ENCODE measurements at regions not wholly inside any gene's neighbourhood (a gene's known extent, or its start where the extent isn't known, plus 50 kb on each side); places are given as distances from the start of the nearest gene placed in this dataset.
"Not testable (repeated sequence)": the region's sequence is repeated elsewhere in the genome, so short reads cannot be mapped to it uniquely, and the experiment has no call there.

- DNase-seq (ENCODE audit: low read depth in 1 of 2, low spot score in 1 of 2): no peak
Measured at GRCh38 chr6:951399-952181, 258.7 kb upstream of the EXOC2 start.

GRCh38 chr6:947235-947934, 254.4 kb upstream of the EXOC2 start:
- no peak for DNase-seq (ENCODE audit: low read depth in 1 of 2, low spot score in 1 of 2)

DNA sequence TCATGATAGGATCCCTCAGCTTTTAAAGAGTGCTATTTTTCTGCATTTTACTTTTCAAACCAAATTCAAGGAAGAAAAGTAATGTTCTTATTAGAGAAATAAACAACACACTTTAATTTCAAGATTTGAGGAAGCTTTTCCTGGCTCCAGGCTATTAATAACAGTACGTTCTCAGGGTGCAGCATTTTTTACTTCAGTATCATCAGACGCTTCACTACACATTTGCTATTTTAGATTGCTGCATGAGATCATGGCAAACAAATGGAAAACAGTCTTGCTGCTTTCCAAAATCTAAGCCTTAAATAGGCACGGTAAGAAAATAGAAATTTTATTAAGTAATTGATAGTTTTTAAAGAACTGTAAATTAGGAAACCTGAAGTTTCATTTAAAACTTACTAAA, 253.6 kb upstream of the EXOC2 start:
- no peak for DNase-seq (ENCODE audit: low read depth in 1 of 2, low spot score in 1 of 2)

DNA sequence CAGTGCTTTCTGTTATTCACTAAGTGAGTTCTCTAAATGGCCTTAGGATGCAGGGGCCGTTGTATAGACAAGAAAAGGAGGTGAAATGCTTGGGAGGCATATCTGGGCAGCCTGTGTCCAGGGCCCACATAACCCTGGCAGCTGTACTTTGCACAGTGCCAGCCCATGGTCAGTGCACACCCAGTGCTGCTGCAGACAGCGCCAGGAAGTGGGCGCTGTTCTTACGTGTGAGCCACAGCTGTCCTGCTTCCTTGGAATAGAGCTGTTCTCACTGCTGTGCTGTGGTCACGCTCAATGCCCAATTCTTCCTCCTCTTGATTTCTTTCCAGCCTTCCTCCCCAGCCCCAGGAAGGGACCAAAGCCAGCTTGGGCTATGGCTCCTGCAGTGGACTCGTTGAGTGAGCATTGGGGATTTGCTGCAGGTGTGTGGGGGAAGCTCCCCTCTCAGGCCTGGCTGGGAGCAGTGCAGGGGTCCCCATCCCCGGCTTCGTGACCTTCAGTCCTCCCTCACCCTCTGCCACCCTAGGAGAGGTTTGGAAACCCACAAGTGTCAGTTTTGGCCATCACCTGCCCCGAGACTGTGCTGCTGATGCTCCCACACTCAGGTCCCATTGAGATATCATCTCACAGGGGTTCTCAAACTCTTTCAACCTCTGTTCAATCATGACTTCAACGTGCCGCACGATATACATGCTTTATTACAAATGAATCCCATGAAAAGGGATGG, 246.8 kb upstream of the EXOC2 start:
- DNase-seq (ENCODE audit: low read depth in 1 of 2, low spot score in 1 of 2): no peak

DNA sequence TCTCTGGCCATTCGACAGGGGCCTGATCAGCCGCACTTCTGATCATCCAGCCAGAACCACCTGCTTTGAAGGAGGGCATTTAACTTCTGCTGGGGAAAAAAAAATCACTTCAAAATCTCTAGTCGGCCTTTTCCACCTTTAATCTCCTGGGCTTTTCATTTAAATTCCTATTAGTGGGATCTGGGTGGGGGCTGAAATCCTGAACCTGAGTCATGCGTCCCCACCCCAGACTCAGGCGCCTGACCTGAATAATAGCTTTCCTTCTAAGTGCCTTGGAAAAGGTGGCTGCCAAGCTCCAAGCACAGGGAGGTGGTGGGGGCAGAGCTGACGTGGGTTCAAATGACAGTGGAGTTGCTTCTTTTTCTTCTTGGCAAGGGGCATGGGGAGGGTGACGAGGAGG, 246.0 kb upstream of the EXOC2 start:
- DNase-seq (ENCODE audit: low read depth in 1 of 2, low spot score in 1 of 2): no peak

GRCh38 chr6:938271-938905, 245.4 kb upstream of the EXOC2 start:
- DNase-seq (ENCODE audit: low read depth in 1 of 2, low spot score in 1 of 2): no peak

DNA sequence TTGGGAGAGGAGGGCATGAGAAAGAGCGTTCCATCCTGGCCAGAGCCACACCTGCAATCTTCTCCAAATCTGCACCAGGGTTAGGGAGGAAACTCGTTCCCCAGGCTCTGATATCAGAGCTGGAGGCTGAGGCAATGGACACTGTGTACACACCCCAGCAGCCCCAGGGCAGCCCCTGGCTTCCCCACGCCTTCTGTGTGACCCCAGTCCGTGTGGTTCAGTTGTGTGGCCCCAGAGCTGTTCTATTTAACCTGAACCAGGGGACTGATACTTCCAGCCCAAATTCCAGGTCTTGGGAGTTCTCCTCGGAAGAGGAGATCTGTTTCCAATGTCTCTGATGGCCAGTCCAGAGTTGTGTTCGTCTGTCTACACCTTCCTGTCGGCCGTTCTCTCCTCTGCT, 242.6 kb upstream of the EXOC2 start:
- no peak for DNase-seq (ENCODE audit: low read depth in 1 of 2, low spot score in 1 of 2)

DNA sequence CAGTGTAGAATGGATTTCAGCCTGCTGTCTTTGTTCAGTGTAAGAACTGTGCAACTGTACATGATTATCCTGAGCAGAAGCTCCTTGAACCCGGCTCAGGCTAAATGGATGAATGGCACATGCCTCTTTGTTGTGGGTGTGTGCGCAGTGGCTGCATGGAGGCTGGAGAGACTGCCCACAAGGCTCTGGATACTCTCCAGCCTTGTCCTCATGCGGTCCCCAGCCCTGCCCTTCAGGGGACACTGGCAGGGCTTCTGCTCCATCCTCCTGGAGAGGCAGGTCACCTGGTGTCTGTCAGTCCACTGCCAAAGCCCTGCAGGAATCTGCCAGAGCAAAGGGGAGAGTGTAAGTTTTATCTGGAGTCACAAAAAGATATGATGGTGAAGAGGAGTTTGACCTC, 241.7 kb upstream of the EXOC2 start:
- DNase-seq (ENCODE audit: low read depth in 1 of 2, low spot score in 1 of 2): no peak

- not testable (repeated sequence) for DNase-seq (ENCODE audit: low read depth in 1 of 2, low spot score in 1 of 2)
Measured at GRCh38 chr6:931919-932318, 239.0 kb upstream of the EXOC2 start.

DNA sequence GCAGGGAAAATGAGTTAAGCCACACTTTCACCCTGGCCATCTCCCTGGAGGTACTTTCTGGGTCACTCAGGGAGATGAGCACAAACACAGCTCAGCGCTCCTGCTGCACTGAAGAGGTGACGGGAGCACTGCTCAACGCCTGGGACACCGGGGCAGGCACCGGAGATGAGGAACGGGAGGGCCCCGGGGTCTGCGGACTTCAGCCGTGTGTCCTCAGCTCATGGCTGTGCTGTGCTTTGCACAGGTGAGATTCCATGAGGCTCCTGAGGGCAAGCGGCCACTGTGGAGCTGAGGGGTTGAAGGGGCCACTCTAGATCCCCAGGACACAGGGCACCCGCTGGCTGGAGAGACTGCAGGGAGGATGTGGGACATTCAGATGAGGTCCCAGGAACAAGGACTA, 234.2 kb upstream of the EXOC2 start:
- DNase-seq (ENCODE audit: low read depth in 1 of 2, low spot score in 1 of 2): no peak

DNA sequence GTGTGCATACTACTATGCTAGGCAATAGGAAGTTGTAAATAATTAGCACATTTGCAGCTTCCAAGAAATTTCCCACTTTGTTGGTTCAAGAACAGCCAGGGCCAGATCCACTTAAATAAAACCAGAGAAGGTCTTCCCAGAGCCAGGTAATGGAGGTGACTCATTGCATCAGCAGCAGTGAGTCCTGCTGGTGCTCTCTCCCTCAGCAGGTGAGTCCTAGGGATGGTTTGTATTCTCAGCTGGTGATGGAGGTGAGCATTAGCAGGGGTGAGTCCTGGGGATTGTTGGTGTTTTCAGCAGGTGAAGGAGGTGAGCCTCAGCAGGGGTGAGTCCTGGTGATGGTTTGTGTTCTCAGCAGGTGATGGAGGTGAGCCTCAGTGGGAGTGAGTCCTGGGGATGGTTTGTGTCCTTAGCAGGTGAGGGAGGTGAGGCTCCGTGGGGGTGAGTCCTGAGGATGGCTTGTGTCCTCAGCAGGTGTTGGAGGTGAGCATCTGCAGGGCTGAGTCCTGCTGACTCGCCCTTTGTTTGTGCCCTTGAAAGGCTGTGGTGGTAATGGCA, 232.8 kb upstream of the EXOC2 start:
- no peak for DNase-seq (ENCODE audit: low read depth in 1 of 2, low spot score in 1 of 2)

GRCh38 chr6:924661-925060, 231.7 kb upstream of the EXOC2 start:
- DNase-seq (ENCODE audit: low read depth in 1 of 2, low spot score in 1 of 2): no peak

DNA sequence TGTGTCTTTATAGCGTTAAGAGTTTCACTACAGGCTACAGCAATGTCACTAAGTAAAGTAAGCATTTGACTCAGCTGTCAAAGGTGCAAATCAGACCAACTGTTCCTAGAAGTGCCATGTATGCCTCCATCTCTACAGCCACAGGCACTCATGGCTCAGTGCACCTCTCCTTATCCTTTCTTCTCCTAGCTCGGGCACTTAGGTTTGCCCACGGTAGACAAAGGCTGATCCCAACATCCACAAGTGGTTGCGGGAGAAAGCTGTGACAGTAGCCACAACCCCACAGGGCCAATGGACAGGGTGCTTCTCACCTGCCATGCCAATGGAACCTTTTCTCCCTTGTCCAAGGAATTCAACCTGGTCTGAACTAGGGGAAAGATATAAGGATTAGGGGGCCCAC, 228.5 kb upstream of the EXOC2 start:
- DNase-seq (ENCODE audit: low read depth in 1 of 2, low spot score in 1 of 2): no peak

- DNase-seq (ENCODE audit: low read depth in 1 of 2, low spot score in 1 of 2): no peak
Measured at GRCh38 chr6:920512-920911, 227.6 kb upstream of the EXOC2 start.

DNA sequence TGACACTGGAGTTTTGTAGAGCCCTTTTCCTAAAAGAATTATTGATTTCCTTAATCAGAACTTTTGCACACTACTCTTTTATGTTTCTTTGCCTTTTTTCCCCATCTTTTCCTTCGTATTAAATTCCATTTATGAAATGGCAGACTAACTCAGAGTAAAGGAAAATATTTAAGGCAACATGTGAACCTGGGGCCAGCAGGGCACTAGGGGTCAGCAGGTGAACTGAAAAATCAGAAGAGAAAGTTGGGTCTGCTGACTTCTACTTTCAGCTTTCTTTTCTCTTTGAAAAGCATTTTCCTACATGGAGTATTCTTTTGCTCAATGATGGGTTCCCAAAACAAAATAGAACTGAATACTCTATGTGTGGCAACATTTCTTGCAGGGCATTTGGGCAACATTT, 226.6 kb upstream of the EXOC2 start:
- DNase-seq (ENCODE audit: low read depth in 1 of 2, low spot score in 1 of 2): no peak

GRCh38 chr6:917939-918338, 225.0 kb upstream of the EXOC2 start:
- DNase-seq (ENCODE audit: low read depth in 1 of 2, low spot score in 1 of 2): no peak

DNA sequence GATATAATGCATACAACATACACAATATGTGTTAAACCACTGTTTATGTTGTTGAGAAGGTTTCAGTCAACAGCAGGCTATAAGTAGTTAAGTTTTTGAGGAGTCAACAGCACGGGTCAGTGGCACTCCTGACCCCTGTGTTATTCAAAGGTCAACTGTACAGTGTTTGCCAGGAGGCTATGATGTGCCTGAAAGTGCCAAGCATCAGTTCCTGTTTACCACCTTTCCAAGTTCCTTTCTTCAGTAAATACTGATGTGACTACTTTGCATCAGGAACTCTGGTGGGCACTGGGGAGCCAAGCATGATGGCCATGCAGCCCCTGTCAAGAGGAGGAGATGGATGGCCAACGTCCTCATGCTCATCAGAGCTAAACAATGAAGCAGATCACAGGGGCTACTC, 224.4 kb upstream of the EXOC2 start:
- DNase-seq (ENCODE audit: low read depth in 1 of 2, low spot score in 1 of 2): no peak

GRCh38 chr6:916131-916530, 223.2 kb upstream of the EXOC2 start:
- no peak for DNase-seq (ENCODE audit: low read depth in 1 of 2, low spot score in 1 of 2)

DNA sequence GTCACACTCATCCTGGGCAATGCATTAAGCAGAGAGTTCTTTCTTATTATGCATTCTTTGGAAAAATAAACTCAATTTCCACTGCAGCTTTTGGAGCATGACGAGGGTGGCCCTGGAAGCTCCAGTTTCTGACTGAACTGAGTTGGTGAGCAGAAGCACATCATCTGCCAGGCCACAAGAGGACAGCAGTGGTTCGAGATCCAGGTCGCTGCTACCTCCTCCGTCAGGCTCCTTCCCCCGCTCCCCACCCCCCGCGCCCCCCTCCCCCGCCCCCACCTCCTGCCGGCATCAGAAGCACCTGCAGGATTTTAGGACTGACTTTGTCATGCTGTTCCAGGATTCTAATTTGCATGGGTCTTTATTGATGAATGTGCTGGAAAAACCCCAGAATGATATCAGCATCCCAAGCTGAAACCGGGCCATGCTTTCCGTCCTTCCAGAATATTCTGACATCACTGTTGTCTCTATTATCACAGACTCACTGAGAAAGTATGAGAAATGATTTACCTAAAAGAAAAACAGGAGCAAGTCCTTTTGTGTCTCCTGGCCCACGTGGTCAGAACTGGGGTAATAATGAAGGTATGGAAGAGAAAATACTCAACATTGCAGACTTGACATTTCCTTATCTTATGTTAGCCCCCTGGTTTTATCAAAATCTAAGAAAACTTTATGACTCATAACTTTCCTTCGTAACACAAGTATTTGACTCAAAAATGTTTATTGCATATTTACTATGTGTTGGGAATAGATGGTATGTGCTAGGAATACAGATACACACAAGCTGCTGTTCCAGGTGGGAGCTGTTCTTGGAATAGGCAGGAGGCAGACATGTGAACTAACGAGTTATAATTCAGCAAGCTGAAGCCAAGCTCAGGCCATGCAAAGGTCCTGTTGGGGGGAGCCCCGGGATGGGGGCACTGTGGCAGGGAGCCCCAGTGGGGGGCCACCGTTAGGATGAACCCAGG, 220.2 kb upstream of the EXOC2 start:
- no peak for DNase-seq (ENCODE audit: low read depth in 1 of 2, low spot score in 1 of 2)

- DNase-seq (ENCODE audit: low read depth in 1 of 2, low spot score in 1 of 2): no peak
Measured at GRCh38 chr6:907928-908327, 215.0 kb upstream of the EXOC2 start.
